ENCODE measurements at regions not wholly inside any gene's neighbourhood (a gene's known extent, or its start where the extent isn't known, plus 50 kb on each side); places are given as distances from the start of the nearest gene placed in this dataset.

DNA sequence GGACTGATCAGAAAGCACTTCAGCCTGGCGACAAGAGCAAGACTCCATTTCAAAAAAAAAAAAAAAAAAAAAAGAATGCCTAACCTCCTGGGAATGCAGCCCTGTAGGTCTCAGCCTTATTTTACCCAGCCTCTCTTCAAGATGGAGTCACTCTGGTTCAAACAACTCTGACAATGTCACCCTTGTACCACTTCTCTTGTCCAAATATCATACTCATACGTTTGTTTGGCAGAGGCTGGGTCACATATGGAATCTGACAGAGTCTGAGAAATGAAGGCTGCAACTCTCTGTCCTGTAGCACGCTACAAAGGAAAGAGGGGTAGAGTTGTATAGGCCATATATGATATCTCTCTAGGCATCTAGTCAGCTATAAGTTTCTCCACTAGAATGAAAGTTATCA is 58.6 kb upstream of the GSAP start:
- DNase-seq (ENCODE audit: low read depth) = no peak
- TF ChIP-seq, protein P1, sequence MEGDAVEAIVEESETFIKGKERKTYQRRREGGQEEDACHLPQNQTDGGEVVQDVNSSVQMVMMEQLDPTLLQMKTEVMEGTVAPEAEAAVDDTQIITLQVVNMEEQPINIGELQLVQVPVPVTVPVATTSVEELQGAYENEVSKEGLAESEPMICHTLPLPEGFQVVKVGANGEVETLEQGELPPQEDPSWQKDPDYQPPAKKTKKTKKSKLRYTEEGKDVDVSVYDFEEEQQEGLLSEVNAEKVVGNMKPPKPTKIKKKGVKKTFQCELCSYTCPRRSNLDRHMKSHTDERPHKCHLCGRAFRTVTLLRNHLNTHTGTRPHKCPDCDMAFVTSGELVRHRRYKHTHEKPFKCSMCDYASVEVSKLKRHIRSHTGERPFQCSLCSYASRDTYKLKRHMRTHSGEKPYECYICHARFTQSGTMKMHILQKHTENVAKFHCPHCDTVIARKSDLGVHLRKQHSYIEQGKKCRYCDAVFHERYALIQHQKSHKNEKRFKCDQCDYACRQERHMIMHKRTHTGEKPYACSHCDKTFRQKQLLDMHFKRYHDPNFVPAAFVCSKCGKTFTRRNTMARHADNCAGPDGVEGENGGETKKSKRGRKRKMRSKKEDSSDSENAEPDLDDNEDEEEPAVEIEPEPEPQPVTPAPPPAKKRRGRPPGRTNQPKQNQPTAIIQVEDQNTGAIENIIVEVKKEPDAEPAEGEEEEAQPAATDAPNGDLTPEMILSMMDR (conservative IDR thresholded peaks at IDR 0.05; ENCODE audit: low read depth, low read length) = no peak
- H3K4me3 ChIP-seq (ENCODE audit: low read depth, low read length) = no peak overlapping the region

DNA sequence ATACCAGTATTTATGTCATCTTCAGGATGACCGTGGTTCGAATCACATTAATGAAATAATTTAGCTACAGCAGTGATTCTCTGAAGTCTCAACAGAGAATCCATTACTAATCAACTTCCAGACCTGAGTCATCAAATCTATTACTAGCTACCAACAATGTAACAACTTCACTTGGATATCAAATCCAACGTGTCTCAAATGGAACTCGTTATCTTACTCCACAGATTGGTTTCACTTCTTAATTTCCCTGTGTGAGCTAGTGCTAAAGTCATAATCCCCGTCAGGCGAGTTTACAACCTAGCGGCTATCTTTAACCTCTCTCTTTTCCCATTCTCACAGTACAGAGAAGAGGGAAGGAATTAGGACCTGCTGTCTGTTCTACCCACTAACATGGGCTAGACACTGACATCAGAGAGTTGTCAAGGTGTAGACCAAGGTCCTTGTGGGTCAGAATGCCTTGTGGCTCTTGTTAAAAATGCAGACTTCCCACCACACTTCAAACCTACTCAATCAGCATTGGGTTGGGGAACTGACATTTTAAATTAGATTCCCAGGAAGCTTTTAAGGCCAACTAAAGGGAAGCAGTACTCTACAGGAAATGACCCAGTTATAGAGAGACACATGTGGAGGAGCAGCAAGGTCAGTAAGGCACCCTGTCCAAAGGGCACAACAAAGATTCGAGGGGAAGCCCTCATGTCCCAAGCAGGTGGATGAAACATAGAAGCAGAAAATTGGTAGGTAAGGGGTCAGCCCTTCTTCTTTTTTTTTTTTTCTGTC is 57.3 kb upstream of the GSAP start:
- TF ChIP-seq, protein P1 (conservative IDR thresholded peaks at IDR 0.05; ENCODE audit: low read depth, low read length) = no peak
- no peak overlapping the region for H3K4me3 ChIP-seq (ENCODE audit: low read depth, low read length)
- DNase-seq (ENCODE audit: low read depth) = no peak

DNA sequence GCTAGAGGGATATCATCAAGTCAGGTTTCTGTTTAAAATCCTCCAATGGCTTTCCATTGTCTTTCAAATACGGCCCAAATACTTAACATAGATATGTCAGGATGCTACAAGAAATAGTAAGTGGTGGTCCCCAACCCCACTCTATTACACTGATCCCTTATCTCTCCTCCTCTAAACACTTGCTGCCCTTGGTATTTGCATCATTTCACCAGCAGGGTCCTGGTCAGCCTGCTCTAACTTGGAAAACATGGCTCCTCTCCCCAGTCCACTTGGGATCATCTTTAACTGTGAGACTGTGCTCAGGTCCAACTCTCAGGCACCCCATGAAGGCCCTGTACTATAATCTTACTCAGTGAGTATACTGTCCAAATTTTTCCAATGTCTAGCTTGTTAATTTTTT is 53.8 kb upstream of the GSAP start:
- DNase-seq (ENCODE audit: low read depth) = no peak
- H3K4me3 ChIP-seq (ENCODE audit: low read depth, low read length) = no peak overlapping the region

DNA sequence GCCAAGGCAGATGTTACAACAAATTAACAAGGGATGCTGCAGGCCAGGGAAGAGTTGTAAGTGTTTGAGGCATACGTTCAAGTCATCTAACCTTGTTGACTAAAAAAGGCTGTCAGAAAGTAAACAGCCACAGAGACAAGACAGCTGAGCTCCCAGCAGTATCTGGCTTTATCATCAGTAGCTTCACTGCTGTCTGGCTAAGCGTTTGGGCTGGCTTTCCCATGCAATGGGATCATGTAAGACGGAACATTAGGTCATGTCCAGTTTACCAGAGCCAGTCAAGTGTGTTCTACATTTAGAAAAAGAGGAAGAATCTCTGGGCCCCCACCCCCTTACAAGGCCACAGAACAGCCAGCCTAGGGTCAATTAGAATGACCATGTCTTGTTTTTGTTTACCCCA is 51.3 kb upstream of the GSAP start:
- no peak for DNase-seq (ENCODE audit: low read depth)
- H3K4me3 ChIP-seq (ENCODE audit: low read depth, low read length) = no peak overlapping the region

More for the DNA sequence above, 53.8 kb upstream of the GSAP start:
- TF ChIP-seq, protein P1 (conservative IDR thresholded peaks at IDR 0.05; ENCODE audit: low read depth, low read length) = no peak

DNA sequence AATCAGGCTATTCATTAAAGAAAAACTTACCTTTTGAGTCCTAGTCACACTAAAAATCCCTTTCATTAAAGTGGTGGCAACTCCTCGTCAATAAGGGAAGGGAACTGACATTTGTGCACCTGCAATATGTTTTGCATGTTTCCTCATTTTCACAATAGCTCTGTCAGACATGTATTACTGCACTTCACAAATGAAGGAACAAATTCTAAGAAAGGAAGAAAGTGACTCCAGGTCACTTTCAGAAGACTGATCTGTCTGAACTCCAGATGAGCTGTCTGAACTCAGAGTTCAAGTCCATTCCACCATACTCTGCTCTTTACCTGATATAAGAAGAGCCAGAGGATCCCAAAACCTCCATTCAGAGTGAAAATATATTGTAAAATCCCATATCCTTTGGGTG is 50.3 kb upstream of the GSAP start:
- no peak overlapping the region for H3K4me3 ChIP-seq (ENCODE audit: low read depth, low read length)
- DNase-seq (ENCODE audit: low read depth) = no peak
- TF ChIP-seq, protein P1 (conservative IDR thresholded peaks at IDR 0.05; ENCODE audit: low read depth, low read length) = no peak

More for the DNA sequence above, 51.3 kb upstream of the GSAP start:
- TF ChIP-seq, protein P1 (conservative IDR thresholded peaks at IDR 0.05; ENCODE audit: low read depth, low read length) = no peak

Data from epithelial cell of proximal tubule (primary cell).